ENCODE measurements at regions not wholly inside any gene's neighbourhood (a gene's known extent, or its start where the extent isn't known, plus 50 kb on each side); places are given as distances from the start of the nearest gene placed in this dataset.
"Not testable (repeated sequence)": the region's sequence is repeated elsewhere in the genome, so short reads cannot be mapped to it uniquely, and the experiment has no call there.

GRCh38 chr12:61915420-61915819 lies 344.8 kb upstream of the USP15 start:
- DNase-seq (ENCODE audit: low spot score): no peak

- no peak for DNase-seq (ENCODE audit: low spot score)
Observed at GRCh38 chr12:61916831-61917230, 343.4 kb upstream of the USP15 start.

- DNase-seq (ENCODE audit: low spot score): no peak
Observed at GRCh38 chr12:61919686-61920085, 340.5 kb upstream of the USP15 start.

- DNase-seq (ENCODE audit: low spot score): no peak
Observed at GRCh38 chr12:61920230-61920629, 340.0 kb upstream of the USP15 start.

DNA sequence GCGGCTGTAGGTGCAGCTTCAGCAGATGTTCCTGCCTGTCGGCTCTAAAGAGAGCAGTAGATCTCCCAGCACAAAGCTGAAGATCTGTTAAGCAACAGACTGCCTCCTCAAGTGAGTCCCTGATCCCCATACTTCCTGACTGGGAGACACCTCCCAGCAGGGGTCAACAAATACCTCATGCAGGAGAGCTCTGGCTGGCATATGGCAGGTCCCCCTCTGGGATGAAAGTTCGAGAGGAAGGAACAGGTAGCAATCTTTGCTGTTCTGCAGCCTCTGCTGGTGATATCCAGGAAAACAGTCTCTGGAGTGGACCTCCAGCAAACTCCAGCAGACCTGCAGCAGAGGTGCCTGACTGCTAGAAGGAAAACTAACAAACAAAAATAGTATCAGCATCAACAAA lies 337.1 kb upstream of the USP15 start:
- no peak for DNase-seq (ENCODE audit: low spot score)

DNA sequence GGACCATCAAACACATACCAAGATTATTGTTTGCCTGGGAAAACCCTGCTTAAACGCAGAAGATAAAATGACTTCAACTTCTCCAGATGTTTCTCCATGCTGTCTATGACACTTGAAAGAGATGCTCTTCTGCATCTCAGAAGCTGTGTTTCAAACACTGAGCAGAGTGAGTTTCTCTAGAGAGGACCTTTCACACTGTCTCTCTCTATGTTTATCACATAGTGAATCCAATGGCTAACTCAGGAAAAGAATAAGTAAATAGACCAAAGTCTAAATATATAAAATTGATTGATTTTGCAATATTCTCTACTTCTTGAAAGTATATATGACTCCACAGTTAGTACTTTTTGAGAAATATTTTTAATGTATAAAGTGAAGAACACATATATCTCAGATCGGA lies 325.6 kb upstream of the USP15 start:
- DNase-seq (ENCODE audit: low spot score): no peak

DNA sequence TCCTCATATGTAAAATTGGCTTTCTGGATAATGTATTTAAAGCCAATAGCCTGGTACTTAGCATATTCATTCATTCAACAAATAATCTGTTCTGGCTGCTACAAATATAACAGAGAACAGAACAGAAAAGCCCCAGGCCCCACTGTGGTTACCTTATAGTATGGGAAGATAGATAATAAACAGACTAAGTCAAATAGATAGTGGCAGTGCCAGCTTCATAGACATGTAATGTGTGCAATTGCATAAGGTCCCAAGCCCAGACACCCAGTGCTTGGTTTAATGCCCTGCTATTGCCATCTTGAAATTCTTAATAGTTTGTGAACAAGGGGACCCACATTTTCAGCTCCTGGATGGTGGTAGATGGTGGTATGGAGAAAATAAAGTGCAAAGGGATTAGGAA lies 320.2 kb upstream of the USP15 start:
- no peak for DNase-seq (ENCODE audit: low spot score)

DNA sequence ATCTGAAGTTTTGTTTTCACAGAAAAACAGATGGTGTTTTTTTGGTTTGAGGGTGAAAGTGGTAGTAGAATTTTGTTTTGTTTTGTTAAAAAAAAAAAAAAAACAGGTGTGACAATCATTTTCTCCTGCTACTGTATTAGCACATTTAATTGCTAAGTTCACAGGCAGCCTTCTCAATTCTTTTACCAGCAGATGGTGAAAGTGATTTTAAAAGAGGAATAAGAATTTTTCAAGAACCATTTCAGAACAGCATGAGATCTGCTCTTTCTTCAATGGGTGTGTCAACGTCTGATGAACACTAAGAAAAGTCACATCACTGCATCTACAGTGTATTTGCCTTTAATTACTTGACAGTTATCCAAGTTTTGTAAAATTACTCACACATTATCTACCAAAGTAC lies 303.7 kb upstream of the USP15 start:
- DNase-seq (ENCODE audit: low spot score): no peak

DNA sequence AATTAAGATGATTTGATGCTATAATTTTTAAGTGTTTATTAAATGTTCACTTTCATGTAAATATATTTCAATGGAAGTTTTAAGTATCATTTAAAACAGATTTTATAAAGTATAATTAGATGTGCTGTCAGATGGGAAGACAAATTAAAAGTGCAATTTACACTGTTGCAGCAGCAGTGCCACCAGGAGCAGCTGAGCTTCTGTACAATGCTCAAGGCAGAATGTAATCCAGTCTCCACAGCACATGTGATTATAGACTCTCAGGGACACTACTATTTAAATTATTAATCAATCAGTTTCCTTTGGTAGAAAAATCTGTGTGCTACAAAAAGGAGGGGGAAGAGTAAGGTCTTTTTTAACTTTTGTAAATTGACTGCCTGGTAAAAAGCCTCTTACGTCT lies 285.7 kb upstream of the USP15 start:
- DNase-seq (ENCODE audit: low spot score): no peak

GRCh38 chr12:61985830-61986229 lies 274.4 kb upstream of the USP15 start:
- no peak for DNase-seq (ENCODE audit: low spot score)

- DNase-seq (ENCODE audit: low spot score): no peak
Observed at GRCh38 chr12:61987173-61987572, 273.0 kb upstream of the USP15 start.

DNA sequence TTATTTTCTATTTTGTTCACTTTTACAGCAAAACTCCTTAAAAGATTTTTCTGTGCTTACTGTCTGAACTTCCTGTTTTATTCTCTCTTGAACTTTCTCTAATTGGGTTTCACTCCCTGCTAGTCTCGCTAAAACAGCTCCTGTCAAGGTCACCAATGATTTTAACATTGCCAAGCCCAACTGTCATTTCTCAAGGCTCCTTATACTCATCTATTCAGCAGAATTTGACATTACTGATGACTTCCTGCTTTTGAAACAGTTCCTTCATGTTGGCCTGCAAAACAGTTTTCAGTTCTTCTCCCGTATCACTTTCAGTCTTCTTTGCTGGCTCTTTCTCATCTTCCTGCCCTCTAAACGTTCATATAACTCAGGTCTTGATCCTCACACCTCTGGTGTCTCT lies 268.5 kb upstream of the USP15 start:
- no peak for DNase-seq (ENCODE audit: low spot score)

DNA sequence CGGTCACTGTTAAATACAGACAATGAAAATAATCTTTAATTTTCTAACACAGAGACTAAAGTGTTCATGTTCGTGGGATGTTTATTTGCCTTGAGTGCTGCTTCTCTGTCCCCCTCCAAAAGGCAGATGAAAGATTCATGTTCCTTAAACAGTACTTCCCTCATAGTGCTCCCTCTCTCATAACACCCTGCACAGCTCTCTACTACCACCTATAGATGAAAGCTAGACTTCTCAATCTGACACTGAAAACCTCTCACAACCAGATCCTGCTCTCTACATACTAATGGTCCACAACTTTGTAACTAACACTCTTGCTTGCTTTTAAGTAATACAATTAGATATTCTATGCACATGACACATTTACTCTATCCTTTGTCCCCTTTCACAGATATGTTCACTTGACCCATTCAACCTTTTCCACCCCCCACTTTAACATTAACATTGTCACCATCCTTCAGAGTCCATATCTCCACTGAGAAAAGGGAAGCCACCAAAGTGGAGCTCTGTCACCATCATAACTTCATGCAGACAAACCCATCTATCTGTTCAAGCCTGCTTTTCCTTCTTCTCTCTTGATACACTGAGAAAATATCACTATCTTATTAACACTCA lies 266.4 kb upstream of the USP15 start:
- no peak for DNase-seq (ENCODE audit: low spot score)

- no peak for DNase-seq (ENCODE audit: low spot score)
Observed at GRCh38 chr12:61996717-61997116, 263.5 kb upstream of the USP15 start.

- DNase-seq (ENCODE audit: low spot score): no peak
Observed at GRCh38 chr12:61998791-61999190, 261.4 kb upstream of the USP15 start.

- DNase-seq (ENCODE audit: low spot score): no peak
Observed at GRCh38 chr12:61999311-61999710, 260.9 kb upstream of the USP15 start.

DNA sequence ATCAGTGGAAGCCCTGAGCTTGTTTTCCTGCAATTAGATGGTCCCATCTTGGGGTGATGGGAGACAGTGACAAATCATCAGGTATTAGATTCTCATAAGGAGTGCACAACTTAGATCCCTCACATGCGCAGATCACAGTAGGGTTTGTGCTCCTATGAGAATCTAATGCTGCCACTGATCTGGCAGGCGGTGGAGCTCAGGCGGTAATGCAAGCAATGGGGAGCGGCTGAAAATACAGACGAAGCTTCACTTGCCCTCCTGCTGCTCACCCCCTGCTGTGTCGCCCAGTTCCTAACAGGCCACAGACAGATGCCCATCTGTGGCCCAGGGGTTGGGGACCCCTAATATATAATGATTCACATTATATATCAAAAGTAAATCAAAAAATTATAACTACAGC lies 258.8 kb upstream of the USP15 start:
- no peak for DNase-seq (ENCODE audit: low spot score)

GRCh38 chr12:62003226-62003625 lies 257.0 kb upstream of the USP15 start:
- no peak for DNase-seq (ENCODE audit: low spot score)

GRCh38 chr12:62003701-62004100 lies 256.5 kb upstream of the USP15 start:
- DNase-seq (ENCODE audit: low spot score): no peak

DNA sequence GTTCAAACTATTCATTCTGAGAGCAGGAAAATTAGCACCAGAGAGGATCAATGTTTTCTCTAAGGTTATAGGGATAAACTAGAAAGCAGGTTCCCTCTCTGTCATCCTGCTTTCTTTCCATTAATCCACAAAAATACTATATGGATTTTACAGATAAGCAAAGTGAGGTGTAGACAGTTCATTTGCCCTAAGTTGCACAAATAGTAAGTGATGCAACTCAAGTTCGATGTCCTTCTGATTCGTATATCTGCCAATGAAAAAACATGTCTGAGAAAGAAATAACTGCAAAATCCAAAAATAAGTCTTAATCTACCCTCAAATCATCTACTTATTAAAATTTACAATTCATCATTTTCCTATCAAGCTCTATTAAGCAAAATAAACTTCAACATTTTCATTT lies 254.6 kb upstream of the USP15 start:
- DNase-seq (ENCODE audit: low spot score): no peak

GRCh38 chr12:62006076-62006732 lies 254.0 kb upstream of the USP15 start:
- DNase-seq (ENCODE audit: low spot score): no peak

- no peak for DNase-seq (ENCODE audit: low spot score)
Observed at GRCh38 chr12:62008703-62009102, 251.5 kb upstream of the USP15 start.

GRCh38 chr12:62009445-62009844 lies 250.8 kb upstream of the USP15 start:
- DNase-seq (ENCODE audit: low spot score): no peak

DNA sequence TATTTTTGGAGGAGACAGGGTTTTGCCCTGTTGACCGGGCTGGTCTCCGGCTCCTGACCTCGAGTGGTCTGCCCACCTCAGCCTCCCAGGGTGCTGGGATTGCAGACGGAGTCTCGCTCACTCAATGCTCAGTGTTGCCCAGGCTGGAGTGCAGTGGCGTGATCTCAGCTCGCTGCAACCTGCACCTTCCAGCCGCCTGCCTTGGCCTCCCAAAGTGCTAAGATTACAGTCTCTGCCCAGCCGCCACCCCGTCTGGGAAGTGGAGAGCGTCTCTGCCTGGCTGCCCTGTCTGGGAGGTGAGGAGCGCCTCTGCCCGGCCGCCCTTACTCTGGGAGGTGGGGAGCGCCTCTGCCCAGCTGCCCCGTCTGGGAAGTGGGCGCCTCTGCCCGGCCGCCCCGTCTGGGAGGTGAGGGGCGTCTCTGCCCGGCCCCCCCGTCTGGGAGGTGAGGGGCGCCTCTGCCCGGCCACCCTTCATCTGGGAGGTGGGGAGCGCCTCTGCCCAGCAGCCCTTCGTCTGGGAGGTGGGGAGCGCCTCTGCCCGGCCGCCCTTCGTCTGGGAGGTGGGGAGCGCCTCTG lies 249.8 kb upstream of the USP15 start:
- not testable (repeated sequence) for DNase-seq (ENCODE audit: low spot score)

Measured in putamen (tissue), 1 donor.